ENCODE measurements at regions not wholly inside any gene's neighbourhood (a gene's known extent, or its start where the extent isn't known, plus 50 kb on each side); places are given as distances from the start of the nearest gene placed in this dataset.
A peak's percentile ranks its signal among the peaks of the same experiment; 100 is the strongest.
"Not testable (repeated sequence)": the region's sequence is repeated elsewhere in the genome, so short reads cannot be mapped to it uniquely, and the experiment has no call there.

DNA sequence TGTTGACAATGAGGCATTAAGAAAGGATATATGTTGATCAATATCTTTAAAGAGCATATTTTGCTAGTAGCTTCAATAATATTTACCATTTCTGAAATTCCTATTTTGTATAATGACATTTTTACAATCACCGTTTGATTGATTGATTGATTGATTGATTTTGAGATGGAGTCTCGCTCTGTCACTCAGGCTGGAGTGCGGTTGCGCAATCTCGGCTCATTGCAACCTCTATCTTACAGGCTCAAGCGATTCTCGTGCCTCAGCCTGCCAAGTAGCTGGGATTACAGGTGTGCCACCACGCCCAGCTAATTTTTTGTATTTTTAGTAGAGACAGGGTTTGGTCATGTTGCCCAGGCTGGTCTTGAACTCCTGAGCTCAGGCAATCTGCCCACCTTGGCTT, 150.9 kb upstream of the TEX13D start:
- intact Hi-C loops (cut with DNase I); ATAC-seq (ENCODE audit: poor library complexity); DNase-seq: not testable (repeated sequence)

DNA sequence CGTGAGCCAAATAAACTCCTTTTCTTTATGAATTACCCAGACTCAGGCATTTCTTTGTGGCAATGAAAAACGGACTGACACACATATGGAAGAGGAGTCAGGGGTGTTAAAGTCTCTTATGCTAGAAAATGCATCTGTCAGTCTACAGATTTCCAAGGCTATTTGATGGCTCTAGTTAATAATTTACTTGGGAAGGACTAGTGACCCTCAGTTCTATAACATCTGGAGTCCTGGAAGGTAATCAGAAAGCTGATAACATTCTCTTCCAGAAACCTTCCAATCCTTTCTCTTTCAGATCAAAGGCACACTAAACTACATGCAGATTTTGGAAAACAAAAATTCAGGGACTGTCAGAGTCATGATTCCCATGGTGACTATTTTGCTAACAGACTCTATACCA, 142.0 kb upstream of the TEX13D start:
- intact Hi-C loops (cut with DNase I) = no loop called here
- ATAC-seq (ENCODE audit: poor library complexity) (no peak), DNase-seq (no peak)

DNA sequence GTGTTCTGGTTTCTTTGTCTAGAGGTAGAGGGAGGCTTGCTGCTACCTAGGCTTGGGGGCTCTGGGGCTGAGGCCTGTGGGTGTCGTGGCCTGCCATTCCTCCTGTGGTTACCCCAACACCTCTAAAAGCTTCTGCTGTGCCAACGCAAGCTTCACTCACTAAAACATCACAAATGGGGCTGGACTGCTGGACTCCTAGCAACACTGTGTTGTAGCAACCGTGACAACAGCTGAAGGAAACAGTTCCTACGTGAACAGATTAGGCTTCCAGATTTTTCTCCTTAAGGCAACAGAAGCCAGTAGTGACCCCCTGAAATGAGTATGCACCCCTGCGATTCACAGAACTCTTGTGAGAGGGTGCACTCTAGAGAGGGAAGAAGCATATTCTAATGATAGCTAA, 138.3 kb upstream of the TEX13D start:
- ATAC-seq (ENCODE audit: poor library complexity) (peak; percentile 97), DNase-seq (peak; percentile 35)
- intact Hi-C loops (cut with DNase I) = no loop called here

DNA sequence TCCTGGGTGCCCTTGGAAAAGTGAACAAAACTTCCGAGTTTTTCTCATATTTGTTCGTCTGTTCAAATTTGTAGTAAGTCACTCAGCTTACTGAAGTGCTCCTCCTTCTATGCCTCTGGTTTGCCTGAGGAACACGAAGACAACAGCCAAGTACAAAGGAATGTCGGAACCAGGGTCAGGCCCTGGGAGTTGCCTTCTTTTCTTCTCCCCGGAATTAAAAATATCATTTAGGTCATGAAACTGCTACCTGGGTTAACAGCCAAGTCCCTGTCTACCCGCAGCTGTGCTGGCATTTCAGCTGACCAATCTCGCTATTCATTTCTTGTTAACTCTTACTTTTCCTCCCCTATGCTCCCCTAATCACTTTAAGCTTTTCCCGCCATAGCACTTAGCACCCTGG, 137.6 kb upstream of the TEX13D start:
- intact Hi-C loops (cut with DNase I) = no loop called here
- no peak for DNase-seq
- ATAC-seq (ENCODE audit: poor library complexity) = peak; percentile 89

DNA sequence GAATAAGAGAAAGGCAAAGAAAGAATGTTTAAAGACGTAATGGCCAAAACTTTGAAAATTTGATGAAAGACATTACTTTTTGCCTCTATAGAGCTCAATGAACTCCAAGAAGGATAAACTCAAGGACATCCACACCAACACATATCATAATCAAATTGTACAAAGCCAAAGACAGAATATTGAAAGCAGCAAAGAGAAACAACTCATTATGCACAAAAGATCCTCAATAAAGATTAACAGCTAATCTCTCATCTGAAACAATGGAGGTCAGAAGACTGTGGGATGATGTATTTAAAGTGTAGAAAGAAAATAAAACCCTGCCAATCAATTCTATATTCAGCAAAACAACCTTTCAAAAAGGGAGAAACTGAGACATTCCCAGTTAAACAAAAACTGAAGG, 129.1 kb upstream of the TEX13D start:
- intact Hi-C loops (cut with DNase I) = no loop called here
- no peak for ATAC-seq (ENCODE audit: poor library complexity)
- no peak for DNase-seq

DNA sequence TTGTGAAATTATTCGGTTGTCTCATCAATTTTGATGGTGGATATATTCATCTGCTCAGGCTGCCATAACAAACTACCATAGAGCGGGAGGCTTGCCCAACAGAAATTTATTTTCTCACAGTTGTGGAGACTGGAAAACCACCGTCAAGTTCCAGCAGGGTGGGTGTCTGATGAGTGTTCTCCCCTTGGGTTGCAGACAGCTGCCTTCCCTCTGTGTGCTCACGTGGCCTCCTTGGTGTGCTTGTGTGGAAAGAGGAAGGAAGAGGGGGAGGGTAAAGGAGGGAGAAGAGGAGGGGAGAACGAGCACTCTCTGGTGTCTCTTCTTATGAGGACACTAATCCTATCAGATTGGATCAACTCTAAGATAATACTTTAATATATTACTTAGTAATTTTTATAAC, 123.8 kb upstream of the TEX13D start:
- no peak for ATAC-seq (ENCODE audit: poor library complexity)
- DNase-seq = no peak
- intact Hi-C loops (cut with DNase I) = no loop called here

DNA sequence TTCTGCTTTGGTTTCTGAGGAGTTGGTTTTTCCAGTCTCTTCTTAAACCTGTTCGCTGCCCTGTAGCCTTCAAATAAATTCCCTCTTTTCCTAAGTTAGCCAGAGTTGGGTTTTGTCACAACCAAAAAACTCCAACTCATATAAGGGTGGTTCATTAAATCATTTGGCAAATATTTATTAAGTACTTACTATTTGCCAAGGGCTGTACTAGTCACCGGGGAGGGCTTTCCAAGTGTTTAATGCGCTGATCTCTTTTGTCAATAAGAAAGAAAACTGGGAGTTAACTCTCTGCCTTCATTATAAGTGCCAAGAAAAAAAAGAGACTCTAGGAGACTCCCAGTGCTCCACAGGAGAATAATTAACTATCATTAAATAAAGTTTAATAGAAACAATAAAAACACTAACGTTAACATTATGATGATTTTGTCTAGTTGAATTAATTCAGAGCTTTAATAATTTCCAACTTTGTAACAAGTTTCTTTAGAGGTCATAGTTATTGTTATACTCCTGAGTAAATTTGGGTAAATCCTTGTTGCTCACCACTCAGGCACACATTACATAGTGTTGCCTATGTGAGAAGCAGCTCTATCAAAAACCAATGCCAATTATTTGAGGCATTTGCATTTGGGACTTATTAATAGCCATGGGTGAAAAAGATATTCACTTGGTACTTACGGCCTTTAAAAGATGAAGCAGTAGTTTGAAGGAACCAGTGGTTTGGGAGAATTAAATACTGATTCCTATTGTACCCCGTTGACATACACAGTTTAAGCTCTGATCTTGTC, 122.5 kb upstream of the TEX13D start:
- DNase-seq = no peak
- intact Hi-C loops (cut with DNase I) = no loop called here
- no peak for ATAC-seq (ENCODE audit: poor library complexity)

DNA sequence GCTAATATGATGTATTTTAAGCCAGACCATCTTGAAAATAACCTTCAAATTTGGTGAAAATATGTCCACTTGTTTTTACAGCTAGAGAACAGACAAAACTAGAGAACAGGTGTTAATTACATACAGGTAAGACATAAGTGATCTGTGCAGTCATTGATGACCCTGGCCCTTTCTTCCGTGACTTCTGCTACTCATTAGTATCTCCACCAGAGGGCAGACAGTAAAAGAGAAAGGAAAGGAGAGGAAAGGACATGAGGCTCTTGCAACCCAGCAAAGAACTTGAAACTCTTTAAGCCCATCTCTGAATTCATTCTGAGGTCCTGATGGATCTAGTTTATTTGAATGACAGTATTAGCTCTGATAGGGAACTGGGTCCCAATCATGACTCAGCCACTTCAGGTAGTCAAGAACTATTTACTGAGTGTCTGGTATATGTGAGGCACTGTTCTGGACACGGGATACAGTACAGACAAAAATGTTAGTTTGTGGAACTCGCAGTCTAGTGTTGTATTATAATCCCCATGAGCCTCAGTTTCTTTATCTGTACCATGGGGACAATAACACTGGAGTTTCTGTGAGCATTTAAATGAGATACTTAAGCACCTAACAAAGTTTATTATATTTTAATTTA, 121.0 kb upstream of the TEX13D start:
- intact Hi-C loops (cut with DNase I) = no loop called here
- no peak for DNase-seq
- ATAC-seq (ENCODE audit: poor library complexity) = no peak

DNA sequence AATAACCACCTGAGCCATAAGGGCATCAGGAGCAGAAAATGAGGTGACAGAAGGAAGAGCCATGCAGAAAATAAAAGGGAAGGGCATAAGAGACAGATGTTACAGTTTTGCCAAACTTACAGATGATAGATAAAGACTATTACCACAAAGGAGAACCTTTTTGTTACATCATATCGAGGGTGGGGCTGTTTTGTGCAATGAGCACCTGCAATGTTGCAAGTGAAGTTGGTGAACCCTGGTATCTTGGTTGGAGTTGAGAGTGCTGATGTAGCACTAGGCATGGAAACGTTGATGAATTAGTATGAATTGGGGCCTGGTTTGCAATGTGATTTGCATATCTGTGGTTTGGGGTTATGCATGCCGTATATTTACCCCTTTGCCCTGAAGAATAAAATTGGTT, 119.8 kb upstream of the TEX13D start:
- intact Hi-C loops (cut with DNase I) = no loop called here
- DNase-seq = no peak
- ATAC-seq (ENCODE audit: poor library complexity) = no peak

DNA sequence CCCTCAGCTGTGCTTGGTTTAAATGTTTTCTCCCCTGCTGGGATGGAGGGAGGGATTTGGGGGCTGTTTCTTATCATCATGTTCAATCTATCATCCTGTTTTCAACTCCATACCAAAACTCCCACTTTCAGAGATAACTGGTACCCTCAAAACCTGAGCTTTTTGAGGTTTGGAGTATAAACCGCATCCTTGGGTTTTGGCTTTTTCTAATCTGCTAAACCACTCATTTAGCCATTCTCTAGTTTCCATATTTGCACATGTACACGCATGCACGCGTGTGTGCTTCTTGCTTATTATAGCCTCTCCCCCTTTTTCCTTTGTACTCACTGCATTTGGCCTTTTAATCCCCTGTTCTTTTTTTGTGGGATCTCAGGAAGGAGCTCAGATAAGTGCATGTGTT, 116.7 kb upstream of the TEX13D start:
- DNase-seq (no peak), ATAC-seq (ENCODE audit: poor library complexity) (no peak)
- intact Hi-C loops (cut with DNase I) = no loop called here

DNA sequence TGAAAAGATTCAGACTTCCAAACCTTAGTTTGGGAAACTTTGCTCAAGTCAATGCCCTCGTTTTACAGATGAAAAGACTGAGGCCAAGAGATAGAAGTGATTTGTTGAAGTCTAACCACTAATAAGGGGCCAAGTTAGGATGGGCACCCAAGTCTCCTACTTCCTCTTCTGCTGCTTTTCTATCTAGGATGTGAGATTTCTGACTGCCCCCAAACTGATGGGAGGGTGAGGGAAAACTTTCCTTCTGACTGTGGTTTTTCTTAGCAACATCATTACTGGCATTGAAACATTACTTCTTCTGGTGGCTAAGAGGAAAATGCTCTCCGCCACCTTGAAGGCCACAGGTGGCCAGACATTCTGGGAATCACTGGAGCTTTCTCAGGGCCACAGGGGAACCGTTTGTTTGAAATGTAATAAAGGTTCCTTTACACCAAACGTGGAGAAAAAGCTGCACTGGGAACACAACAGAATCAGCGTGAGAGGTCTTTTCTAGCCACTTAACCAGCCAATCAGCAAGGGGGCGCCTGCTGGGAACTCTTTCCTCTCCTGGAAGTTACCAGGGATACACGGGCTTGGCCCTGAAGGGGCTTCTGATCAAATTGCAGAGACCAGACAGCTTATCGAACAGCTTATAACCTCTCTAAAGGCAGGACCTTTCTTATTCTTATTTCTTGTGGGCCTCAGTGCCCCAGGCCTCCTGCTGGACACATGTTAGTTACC, 115.9 kb upstream of the TEX13D start:
- DNase-seq (no peak), ATAC-seq (ENCODE audit: poor library complexity) (no peak)
- intact Hi-C loops (cut with DNase I) = no loop called here

DNA sequence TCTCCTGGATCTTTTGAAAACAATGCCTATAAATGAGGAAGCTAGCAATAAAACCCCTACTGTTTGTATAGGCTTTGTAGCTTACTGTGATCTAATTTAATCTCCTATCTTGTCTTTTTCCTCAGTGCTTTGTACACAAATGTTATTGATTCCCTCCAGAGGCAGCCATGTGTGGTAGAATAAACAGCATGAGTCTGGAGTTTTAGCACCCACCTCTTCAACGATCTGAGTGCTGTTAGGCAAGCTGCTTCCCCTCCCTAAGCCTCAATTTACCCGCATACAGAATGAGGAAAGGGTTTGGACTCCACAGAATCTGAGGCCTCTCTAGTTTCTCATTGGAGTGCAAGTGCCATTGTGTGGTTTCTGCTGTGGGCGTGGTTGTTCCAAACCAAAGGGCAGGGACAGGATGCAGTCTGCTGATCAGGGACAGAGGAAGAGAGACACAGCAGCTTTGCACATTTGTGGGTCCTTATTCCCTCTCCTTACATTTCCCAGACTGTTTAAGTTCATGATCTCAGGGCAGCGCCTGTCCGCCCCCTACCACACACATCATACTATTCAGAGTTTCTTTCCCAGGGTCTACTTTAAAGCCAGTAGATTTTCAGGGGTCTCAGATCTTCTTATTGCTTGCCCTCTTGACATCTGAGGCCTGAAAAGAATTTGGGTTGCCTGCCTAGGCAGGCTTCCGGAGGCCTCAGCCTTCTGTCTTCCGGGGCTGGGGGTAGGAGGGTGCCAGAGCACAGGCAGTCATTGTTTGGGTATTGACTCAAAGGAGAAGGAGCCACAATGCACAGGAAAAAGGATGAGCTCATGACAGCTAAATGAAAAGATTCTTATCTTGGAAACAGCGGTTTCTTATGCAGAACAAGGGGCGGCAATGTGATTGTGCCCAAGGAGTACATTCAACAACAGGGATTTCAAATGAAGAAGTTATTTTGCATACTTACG, 114.9 kb upstream of the TEX13D start:
- peak; percentile 55 for ATAC-seq (ENCODE audit: poor library complexity)
- no peak for DNase-seq
- intact Hi-C loops (cut with DNase I) = no loop called here

DNA sequence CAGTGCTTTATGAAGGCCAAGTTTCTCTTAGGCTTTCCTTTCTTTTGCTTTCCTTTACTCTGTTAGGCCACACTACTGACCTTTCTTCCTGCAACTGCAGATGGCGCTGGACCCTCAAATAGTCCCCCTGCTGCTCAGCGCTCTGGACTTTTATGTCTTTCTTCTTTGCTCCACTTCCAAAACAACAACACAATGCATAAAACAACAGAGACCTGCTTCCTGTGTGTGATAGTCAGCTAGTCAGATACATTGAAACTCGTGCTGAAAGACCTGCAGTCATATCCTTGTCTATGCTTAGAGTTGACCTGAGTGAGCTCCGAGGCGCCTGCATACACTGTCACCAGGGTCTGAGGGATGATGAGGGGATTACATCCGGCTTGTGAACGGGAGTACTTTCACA, 108.9 kb upstream of the TEX13D start:
- intact Hi-C loops (cut with DNase I) = no loop called here
- ATAC-seq (ENCODE audit: poor library complexity) = no peak
- no peak for DNase-seq

DNA sequence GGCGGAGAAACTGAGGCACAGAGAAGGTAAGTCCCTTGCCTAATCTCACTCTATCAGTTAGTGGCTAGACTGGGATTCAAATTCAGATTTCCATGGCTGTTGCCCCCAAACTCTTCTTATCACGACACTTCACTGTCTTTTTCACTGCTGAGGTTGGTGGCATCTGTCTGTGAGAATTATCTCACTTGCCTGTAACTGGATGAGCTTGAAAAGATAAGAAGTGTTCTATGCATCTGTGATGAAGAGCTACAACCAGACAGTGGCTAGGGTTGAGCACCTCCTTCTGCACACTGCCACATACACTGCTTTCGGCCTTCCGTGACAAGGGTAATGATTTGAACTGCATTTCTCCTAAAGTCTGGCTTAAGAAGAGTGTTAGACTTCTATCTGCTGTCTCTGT, 107.9 kb upstream of the TEX13D start:
- intact Hi-C loops (cut with DNase I) = no loop called here
- ATAC-seq (ENCODE audit: poor library complexity) (no peak), DNase-seq (no peak)

DNA sequence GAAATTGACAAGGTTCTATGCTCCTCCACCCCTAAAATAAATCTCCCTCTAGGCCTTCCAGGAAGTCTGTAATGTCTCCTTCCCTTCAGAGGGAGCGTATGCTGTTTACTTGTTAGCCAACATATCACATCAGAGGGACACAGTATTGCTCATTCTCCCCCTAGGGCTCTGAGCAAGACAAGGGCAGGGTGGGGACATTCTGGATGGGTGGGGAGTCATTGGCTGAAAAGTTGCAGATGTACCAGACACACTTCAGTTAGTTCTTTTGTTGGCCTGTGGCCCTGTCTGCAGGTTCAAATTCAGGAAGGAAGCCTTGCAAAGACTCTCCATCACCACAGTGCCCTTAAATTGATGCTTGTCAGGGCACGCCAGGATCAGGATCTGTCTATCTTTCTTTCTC, 106.3 kb upstream of the TEX13D start:
- intact Hi-C loops (cut with DNase I) = no loop called here
- DNase-seq (no peak), ATAC-seq (ENCODE audit: poor library complexity) (no peak)

DNA sequence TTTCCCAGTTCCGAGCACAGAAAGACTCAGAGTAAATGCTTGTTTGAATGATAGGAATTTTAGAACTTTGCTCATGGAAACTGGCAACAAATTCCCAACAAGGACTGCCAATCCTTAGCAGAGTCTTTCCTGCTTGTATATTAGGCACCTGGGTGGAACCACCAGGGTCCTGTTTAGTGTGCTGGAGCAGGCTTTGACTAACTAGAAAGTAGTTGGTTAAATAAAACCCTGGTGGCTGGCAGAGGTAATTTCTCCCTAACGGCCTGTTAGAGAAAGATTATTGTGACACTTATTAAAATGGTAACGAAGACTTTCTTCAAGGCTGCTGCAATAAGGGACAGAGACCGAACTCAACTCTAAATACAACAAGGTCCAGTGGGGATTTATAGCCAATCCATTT, 103.6 kb upstream of the TEX13D start:
- no peak for DNase-seq
- intact Hi-C loops (cut with DNase I) = no loop called here

DNA sequence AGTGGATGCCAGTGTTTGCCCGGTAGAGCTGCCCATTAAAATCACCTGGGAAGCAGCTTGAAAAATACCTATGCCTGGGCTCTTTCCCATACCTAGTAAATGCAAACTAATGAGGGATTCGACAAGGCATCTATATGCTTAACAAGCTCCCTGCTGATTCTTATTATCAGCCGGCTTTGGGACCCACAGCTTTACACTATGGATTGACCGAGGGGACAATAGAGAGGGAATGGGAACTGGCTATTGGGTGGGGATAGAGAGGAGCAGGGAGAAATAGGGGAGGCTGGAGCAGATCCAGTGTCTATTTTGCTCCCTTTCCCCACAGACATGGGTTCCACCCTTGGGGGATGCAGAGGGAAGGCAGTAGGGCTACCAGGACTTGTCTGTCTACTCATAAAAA, 103.1 kb upstream of the TEX13D start:
- intact Hi-C loops (cut with DNase I) = no loop called here
- ATAC-seq (ENCODE audit: poor library complexity) (no peak), DNase-seq (no peak)

More for the DNA sequence above, 103.6 kb upstream of the TEX13D start:
- no peak for ATAC-seq (ENCODE audit: poor library complexity)

DNA sequence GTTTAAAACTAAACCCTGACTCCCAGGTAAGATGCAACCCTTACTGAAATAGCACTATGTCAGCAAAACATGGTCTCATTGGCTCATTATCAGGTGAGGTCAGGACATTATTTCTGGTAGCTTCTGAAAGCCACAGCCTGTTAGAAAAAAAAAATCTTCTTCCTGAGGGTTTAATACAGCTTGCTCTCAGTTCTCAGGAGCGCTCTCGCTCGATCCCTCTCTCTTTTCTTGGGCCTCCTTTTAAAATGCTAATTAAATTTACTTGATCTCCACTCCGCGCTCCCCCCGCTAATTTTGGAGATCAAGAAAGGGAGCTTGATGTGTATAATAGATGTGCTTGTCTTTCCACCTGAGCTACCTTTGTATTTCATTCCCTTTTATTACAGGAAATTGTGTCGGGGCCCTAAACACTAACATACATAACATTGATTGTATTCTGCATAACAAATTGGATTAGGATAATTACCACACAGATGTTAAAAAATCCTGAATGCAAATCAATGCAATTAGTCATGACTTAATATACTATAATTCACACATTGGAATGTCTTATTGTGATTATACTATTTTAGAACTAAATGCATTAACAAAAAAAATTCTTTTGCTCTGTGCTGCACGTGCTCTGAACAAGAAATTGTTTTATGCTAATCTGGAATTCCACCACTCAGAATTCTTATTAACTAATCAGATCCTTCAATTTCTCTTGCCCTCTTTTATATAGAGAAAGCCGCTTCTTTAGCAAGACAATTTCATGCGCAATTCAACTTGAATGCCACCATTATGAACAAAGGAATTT, 101.6 kb upstream of the TEX13D start:
- ATAC-seq (ENCODE audit: poor library complexity) (no peak), DNase-seq (no peak)
- intact Hi-C loops (cut with DNase I) = no loop called here

Data from Right ventricle myocardium superior (tissue), 1 donor.